AG04450 (cell line): ENCODE measurements at regions not wholly inside any gene's neighbourhood (a gene's known extent, or its start where the extent isn't known, plus 50 kb on each side); places are given as distances from the start of the nearest gene placed in this dataset.

ENCODE experiments used
- CTCF ChIA-PET: fragments of 300-600, 350-600 bp; formaldehyde crosslinking; extraction: SDS; loops from one replicate; lab custom pipeline; 2022; ENCODE audit warnings: antibody characterized with exemption, inconsistent platforms; lab: Charles Lee
- POLR2A ChIA-PET: fragments of 350-600 bp; formaldehyde crosslinking; extraction: SDS; loops from one replicate; lab custom pipeline; 2021; ENCODE audit warnings: antibody characterized with exemption, inconsistent platforms; lab: Yijun Ruan, JAX
- DNase-seq: peaks from one replicate; pipeline ENCODE4 v3.0.0-alpha.2; 2011; ENCODE audit warnings: low read depth, low spot score
- H3K27ac ChIP-seq: one replicate; pipeline ENCODE4 v1.5.1; 2012; ENCODE audit warnings: low read depth, low read length, control low read depth
- H3K27me3 ChIP-seq: one replicate; pipeline ENCODE4 v1.6.0; 2012; ENCODE audit warnings: low read length; ENCODE audit not compliant: control insufficient read depth, insufficient read depth
- H3K4me3 ChIP-seq: 2 replicates; pipeline ENCODE4 v1.5.1; 2011; ENCODE audit warnings: mild to moderate bottlenecking, low read depth, low read length, control low read depth
- H3K9me3 ChIP-seq: 2 replicates; pipeline ENCODE4 v1.5.1; 2012; ENCODE audit warnings: low read length; ENCODE audit not compliant: control insufficient read depth, insufficient read depth
- TF ChIP-seq, protein P1 (sequence below): IDR thresholded peaks from 2 replicates; pipeline ENCODE4 v1.5.1; 2011; ENCODE audit warnings: low read depth, low read length, control low read depth, inconsistent platforms

DNA sequence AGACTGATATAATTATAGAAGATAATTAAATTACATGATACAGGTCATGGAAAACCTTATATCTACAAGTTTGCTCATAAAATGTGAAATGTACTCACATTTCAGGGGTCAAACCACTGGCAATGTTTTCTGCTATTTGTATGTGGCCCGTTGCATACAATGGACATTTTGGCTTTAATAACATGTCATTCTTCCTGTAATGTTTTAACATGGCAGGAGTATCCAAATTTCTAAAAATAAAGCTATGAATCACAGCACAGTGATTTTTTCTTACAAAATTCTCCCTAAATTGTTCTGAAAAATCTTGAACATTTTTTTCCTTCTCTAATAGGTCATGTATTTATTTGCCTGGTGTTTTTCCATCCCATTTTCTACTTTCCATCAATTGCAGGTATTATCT is 305.7 kb downstream of the SMOC2 start:
- ChIA-PET CTCF (no interaction called here), POLR2A (no interaction called here)
- H3K9me3 ChIP-seq: peaks cover 25% of the 10 kb centered on the region
- TF ChIP-seq, protein P1, sequence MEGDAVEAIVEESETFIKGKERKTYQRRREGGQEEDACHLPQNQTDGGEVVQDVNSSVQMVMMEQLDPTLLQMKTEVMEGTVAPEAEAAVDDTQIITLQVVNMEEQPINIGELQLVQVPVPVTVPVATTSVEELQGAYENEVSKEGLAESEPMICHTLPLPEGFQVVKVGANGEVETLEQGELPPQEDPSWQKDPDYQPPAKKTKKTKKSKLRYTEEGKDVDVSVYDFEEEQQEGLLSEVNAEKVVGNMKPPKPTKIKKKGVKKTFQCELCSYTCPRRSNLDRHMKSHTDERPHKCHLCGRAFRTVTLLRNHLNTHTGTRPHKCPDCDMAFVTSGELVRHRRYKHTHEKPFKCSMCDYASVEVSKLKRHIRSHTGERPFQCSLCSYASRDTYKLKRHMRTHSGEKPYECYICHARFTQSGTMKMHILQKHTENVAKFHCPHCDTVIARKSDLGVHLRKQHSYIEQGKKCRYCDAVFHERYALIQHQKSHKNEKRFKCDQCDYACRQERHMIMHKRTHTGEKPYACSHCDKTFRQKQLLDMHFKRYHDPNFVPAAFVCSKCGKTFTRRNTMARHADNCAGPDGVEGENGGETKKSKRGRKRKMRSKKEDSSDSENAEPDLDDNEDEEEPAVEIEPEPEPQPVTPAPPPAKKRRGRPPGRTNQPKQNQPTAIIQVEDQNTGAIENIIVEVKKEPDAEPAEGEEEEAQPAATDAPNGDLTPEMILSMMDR: no peak
- H3K27me3 ChIP-seq: no peaks in the 10 kb centered on the region
- H3K27ac ChIP-seq: no peak overlapping the region
- DNase-seq: no peak
- H3K4me3 ChIP-seq: no peak overlapping the region

DNA sequence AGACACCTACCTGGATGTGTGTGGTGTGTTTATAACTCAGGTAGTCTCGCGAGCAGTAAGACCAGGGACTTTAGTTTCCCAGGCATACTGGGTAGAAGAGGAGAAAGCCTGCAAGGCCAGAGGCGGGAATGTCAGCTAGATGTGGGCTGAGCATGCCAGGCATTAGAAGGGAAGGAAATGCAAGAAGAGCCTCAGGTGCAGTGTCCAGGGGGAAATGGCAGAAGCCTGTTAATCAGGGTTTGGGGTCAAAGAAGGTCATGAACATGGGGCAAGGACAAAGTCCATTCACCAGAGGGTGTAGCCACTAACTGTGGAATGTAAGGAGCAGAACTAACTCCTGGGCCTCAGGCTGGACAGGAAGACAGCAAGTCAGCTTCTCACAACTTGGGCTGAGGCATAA is 305.0 kb downstream of the SMOC2 start:
- DNase-seq: no peak
- Histone ChIP-seq H3K27me3 (no peaks in the 10 kb centered on the region), H3K27ac (no peak overlapping the region), H3K9me3 (peaks cover 25% of the 10 kb centered on the region), H3K4me3 (no peak overlapping the region)
- CTCF ChIA-PET: no interaction called here
- POLR2A ChIA-PET: no interaction called here
- TF ChIP-seq, protein P1: no peak

DNA sequence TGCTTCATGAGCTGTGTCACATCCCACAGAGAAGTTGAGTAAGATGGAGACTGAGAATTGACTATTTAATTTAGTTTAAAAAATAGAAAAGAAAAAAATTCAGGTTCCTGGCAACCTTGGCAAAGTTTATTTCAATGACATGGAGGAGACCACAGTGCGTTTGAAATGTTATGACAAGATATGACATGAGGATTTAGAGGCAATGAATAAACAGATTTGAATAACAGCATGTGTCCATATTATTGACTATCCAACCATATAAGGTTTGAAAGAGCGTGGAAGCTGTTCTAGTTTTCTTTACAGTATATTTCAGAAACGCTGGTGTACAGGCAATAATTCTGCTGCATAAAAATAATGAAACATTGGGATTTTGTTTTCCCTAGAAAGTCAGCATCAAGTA is 303.9 kb downstream of the SMOC2 start:
- CTCF ChIA-PET: no interaction called here

DNA sequence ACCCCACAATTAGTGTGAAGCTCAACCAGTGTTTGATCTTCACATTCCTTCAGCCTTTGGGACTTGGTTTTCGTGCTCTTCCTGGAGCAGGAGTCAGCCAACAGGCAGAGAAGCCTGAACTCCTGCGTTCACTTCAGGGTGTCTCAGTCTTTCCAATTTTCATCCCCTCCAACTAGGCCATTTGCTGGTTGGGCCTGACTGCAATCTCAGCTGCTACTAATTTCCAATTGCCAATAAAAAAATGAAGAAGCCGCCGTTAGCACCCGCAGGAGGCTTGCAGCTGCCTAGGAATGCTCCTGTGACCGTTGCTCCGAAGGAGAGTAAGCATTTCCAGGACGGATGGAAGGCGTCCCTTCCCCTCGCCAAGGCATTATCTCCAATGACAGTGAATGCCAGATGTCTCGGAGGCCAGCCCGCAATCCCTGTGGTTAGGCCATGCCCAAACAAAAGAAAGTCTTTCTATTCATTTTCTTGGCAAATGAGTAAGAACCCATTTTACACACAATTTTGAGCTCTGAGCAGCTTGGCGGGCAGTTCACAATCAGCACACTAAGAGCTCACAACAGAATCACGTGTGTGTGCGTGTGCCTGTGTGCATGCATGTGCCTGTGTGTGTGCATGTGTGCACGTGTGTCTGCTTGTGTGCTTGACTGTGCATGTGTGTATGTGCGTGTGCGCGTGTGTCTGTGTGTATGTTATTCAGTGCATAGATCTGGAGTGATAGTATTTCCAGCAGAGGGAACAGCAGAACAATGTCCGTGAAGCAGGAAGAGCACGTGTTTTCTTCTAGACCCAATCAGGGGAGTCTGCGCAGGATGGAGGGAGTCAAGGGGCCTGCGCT is 301.2 kb downstream of the SMOC2 start:
- CTCF ChIA-PET: no interaction called here
- DNase-seq: no peak
- TF ChIP-seq, protein P1: no peak
- no peak overlapping the region for H3K27ac ChIP-seq
- H3K27me3 ChIP-seq: no peaks in the 10 kb centered on the region
- POLR2A ChIA-PET: no interaction called here
- H3K4me3 ChIP-seq: no peak overlapping the region
- H3K9me3 ChIP-seq: peaks cover 35% of the 10 kb centered on the region

More for the DNA sequence above, 303.9 kb downstream of the SMOC2 start:
- POLR2A ChIA-PET: no interaction called here
- Histone ChIP-seq H3K27me3 (no peaks in the 10 kb centered on the region), H3K27ac (no peak overlapping the region), H3K4me3 (no peak overlapping the region), H3K9me3 (peaks cover 31% of the 10 kb centered on the region)
- TF ChIP-seq, protein P1: no peak
- no peak for DNase-seq

DNA sequence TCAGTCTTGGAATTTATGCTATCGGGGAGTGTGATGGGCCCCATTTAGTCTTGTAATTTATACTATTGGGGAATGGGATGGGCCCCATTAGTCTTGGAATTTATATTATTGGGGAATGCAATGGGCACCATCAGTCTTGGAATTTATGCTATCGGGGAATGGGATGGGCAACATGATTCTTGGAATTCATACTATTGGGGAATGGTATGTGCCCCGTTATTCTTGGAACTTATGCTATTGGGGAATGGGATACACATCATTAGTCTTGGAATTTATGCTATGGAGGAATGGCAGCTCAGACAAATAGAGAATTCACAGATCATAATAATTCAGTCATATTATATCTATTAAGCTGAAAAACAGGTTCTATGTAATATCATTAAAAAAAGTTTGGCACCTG is 300.3 kb downstream of the SMOC2 start:
- no peak overlapping the region for H3K4me3 ChIP-seq
- H3K27me3 ChIP-seq: no peaks in the 10 kb centered on the region
- ChIA-PET CTCF (no interaction called here), POLR2A (no interaction called here)
- TF ChIP-seq, protein P1: no peak
- no peak for DNase-seq
- no peak overlapping the region for H3K27ac ChIP-seq
- peaks cover 37% of the 10 kb centered on the region for H3K9me3 ChIP-seq
